ENCODE measurements at regions not wholly inside any gene's neighbourhood (a gene's known extent, or its start where the extent isn't known, plus 50 kb on each side); places are given as distances from the start of the nearest gene placed in this dataset.

DNA sequence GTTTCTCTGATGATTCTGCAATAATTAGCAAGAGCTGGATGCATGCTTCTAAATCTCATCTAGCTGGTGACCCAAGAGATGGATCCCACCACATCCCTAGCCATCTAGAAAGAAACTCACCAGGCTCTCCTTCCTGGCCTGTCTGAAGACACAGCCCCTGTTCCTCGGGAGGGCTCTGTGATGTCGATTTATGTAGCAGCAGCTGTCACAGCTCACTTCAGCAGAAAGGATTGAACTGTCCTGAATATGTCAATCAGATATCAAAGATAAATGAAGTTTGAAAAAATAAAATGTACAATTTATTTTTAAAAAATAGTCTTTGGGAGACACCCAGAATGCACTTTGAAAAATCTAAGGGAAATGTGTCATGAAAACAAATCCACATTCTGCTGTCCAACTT is 67.3 kb upstream of the TSHZ2 start:
- no peak for DNase-seq (ENCODE audit: low read depth)
- H3K4me3 ChIP-seq (ENCODE audit: low read depth, low read length): no peak overlapping the region
- TF ChIP-seq, protein P1, sequence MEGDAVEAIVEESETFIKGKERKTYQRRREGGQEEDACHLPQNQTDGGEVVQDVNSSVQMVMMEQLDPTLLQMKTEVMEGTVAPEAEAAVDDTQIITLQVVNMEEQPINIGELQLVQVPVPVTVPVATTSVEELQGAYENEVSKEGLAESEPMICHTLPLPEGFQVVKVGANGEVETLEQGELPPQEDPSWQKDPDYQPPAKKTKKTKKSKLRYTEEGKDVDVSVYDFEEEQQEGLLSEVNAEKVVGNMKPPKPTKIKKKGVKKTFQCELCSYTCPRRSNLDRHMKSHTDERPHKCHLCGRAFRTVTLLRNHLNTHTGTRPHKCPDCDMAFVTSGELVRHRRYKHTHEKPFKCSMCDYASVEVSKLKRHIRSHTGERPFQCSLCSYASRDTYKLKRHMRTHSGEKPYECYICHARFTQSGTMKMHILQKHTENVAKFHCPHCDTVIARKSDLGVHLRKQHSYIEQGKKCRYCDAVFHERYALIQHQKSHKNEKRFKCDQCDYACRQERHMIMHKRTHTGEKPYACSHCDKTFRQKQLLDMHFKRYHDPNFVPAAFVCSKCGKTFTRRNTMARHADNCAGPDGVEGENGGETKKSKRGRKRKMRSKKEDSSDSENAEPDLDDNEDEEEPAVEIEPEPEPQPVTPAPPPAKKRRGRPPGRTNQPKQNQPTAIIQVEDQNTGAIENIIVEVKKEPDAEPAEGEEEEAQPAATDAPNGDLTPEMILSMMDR (IDR thresholded peaks at IDR 0.05; ENCODE audit: insufficient read depth, low read length): no peak

- H3K4me3 ChIP-seq (ENCODE audit: low read depth, low read length): no peak overlapping the region
- DNase-seq (ENCODE audit: low read depth): no peak
- TF ChIP-seq, protein P1 (IDR thresholded peaks at IDR 0.05; ENCODE audit: insufficient read depth, low read length): no peak
Observed at GRCh38 chr20:52899041-52899608, 73.0 kb upstream of the TSHZ2 start.

DNA sequence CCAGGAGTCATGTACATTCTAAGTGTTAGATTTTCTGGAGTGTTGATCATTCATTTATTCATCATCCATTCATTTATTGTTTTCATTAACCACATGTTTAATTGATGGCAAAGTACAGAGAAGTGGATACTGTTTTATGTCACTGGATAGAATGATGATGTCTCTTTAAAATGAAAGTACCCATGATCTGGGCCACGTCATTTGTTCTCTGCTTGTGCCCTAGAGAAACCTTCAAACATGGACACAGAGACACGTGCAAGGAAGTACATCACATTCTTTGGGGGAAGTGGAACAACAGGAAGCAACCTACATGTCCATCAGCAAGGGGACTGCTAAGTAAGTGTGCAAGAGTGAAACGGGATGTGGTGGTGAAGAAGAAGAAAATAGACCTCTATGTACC is 75.8 kb upstream of the TSHZ2 start:
- no peak for DNase-seq (ENCODE audit: low read depth)
- TF ChIP-seq, protein P1 (IDR thresholded peaks at IDR 0.05; ENCODE audit: insufficient read depth, low read length): no peak
- H3K4me3 ChIP-seq (ENCODE audit: low read depth, low read length): no peak overlapping the region

- no peak overlapping the region for H3K4me3 ChIP-seq (ENCODE audit: low read depth, low read length)
- DNase-seq (ENCODE audit: low read depth): peak; percentile 1
- TF ChIP-seq, protein P1 (IDR thresholded peaks at IDR 0.05; ENCODE audit: insufficient read depth, low read length): no peak
Observed at GRCh38 chr20:52895701-52896100, 76.5 kb upstream of the TSHZ2 start.

- no peak overlapping the region for H3K4me3 ChIP-seq (ENCODE audit: low read depth, low read length)
- TF ChIP-seq, protein P1 (IDR thresholded peaks at IDR 0.05; ENCODE audit: insufficient read depth, low read length): no peak
- DNase-seq (ENCODE audit: low read depth): no peak
Observed at GRCh38 chr20:52895235-52895634, 76.9 kb upstream of the TSHZ2 start.

DNA sequence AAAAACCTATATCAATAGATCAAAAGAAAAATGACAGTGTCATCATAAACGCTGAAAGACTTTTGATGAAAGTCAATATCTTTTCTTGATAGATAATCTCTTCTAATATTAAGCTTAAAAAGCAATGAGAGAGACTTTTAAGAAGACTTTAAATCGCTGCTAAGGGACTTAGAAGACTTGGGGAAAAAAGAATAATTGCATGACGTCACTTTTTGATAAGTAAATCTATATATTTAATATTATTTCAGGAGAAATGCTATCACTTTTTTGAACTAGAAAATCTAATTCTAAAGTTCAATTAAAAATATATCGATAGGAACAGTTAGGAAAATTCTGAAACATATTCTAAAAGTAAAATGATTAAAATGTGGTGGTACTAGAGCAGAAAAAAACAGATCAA is 78.7 kb upstream of the TSHZ2 start:
- TF ChIP-seq, protein P1 (IDR thresholded peaks at IDR 0.05; ENCODE audit: insufficient read depth, low read length): no peak
- DNase-seq (ENCODE audit: low read depth): no peak
- H3K4me3 ChIP-seq (ENCODE audit: low read depth, low read length): no peak overlapping the region

- no peak for DNase-seq (ENCODE audit: low read depth)
- no peak overlapping the region for H3K4me3 ChIP-seq (ENCODE audit: low read depth, low read length)
- TF ChIP-seq, protein P1 (IDR thresholded peaks at IDR 0.05; ENCODE audit: insufficient read depth, low read length): no peak
Observed at GRCh38 chr20:52892023-52892422, 80.1 kb upstream of the TSHZ2 start.
